ENCODE measurements at regions not wholly inside any gene's neighbourhood (a gene's known extent, or its start where the extent isn't known, plus 50 kb on each side); places are given as distances from the start of the nearest gene placed in this dataset.

- TF ChIP-seq, protein P1, sequence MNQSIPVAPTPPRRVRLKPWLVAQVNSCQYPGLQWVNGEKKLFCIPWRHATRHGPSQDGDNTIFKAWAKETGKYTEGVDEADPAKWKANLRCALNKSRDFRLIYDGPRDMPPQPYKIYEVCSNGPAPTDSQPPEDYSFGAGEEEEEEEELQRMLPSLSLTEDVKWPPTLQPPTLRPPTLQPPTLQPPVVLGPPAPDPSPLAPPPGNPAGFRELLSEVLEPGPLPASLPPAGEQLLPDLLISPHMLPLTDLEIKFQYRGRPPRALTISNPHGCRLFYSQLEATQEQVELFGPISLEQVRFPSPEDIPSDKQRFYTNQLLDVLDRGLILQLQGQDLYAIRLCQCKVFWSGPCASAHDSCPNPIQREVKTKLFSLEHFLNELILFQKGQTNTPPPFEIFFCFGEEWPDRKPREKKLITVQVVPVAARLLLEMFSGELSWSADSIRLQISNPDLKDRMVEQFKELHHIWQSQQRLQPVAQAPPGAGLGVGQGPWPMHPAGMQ (IDR thresholded peaks at IDR 0.05; ENCODE audit: borderline replicate concordance): no peak
- 0 out of 2 replicates have a peak, but pooled peaks have one; percentile 36 for TF ChIP-seq STAT1 (conservative IDR thresholded peaks at IDR 0.05)
- TF ChIP-seq MYB (IDR thresholded peaks at IDR 0.05; ENCODE audit: borderline replicate concordance, low read depth, low read length): no peak
- no peak for TF ChIP-seq SIN3A (IDR thresholded peaks at IDR 0.05; ENCODE audit: low read depth, low read length)
- TF ChIP-seq HSF1 (IDR thresholded peaks at IDR 0.05; ENCODE audit: low read depth, low read length): no peak
Measured at GRCh38 chr1:148334339-148335130, 148.6 kb downstream of the PPIAL4G start (continued).

DNA sequence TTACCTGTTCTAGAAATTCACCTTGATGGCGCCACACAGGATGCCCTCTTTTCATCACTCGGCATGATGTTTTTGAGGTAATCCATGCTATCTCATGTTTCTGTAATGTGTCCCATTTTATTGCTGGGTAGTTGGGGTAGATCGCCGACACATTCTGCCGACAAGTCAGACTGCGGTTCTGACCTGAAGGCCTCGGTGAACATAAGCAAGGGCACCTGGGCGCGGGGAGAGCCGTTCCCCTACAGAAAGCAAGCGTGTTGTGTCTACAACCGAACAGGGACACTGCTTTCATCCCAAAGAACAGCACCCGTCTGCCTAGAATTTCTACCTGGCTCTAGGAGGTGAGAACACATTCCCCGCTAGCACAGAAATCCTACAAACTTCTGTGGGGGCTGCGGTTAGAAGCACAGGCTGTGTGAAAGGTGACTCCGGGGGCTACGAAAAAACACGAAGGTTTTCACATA is 149.2 kb downstream of the PPIAL4G start:
- Histone ChIP-seq H3K4me1 (ENCODE audit: control insufficient read depth, insufficient read depth, low read length) (no peaks in the 10 kb centered on the region), H3K4me2 (ENCODE audit: control insufficient read depth, insufficient read depth) (peak overlapping the region; percentile 98), H3K27ac (ENCODE audit: control insufficient read depth, insufficient read depth) (no peak overlapping the region), H2AFZ (ENCODE audit: control insufficient read depth, low read depth, low read length) (peak overlapping the region; percentile 99), H4K20me1 (ENCODE audit: control insufficient read depth, insufficient read depth) (no peaks in the 10 kb centered on the region), H3K9ac (ENCODE audit: control insufficient read depth, insufficient read depth, low read length) (peak overlapping the region; percentile 55), H3K4me3 (peak overlapping the region; percentile 71), H3K9me3 (replicated peaks; ENCODE audit: control insufficient read depth, insufficient read depth, low read length) (no peaks in the 10 kb centered on the region; the same call in 2 of the 3 replicates), H3K79me2 (ENCODE audit: control insufficient read depth, insufficient read depth, low read length) (no peaks in the 10 kb centered on the region), H3K36me3 (ENCODE audit: control insufficient read depth in 2 of 2, insufficient read depth in 2 of 2, low read length in 1 of 2) (no peaks in the 10 kb centered on the region), H3K27me3 (replicated peaks in 1 of 2; ENCODE audit: control insufficient read depth in 2 of 2, insufficient read depth in 2 of 2, low read length in 1 of 2) (peaks cover 1 to 3% of the 10 kb centered on the region in 2 experiments; a peak in 1 of 4 replicates)
- ATAC-seq (no peak), FAIRE-seq (no peak), DNase-seq (ENCODE audit: low read depth, low spot score) (no peak)
- POLR2A ChIA-PET: no interaction called here
- RAD21 ChIA-PET (ENCODE audit: unreplicated experiment): no interaction called here
- no TSS peak for BruUV-seq (replicated peaks)
- CTCF ChIA-PET: interaction anchor here (1.9 kb wide), 1 partner anchor 11 kb away, joined by 7 read pairs; no protein-coding TSS in a partner anchor
- SMC1A ChIA-PET (ENCODE audit: uncharacterized antibody, unreplicated experiment): no interaction called here
- in situ Hi-C loops (cut with MboI) (no loop called here), intact Hi-C loops (cut with micrococcal nuclease; ENCODE audit: unreplicated experiment) (loop anchor here (1.0 to 10.0 kb wide), 4 partner anchors 69 to 191 kb away; partner anchors contain the start of gene NBPF11)
- WGBS (ENCODE audit: insufficient coverage, insufficient replicate concordance, low lambda C conversion rate, missing lambda C conversion rate): 12% methylated on average over 18 of the region's 18 CpGs
- TF ChIP-seq, protein P2, sequence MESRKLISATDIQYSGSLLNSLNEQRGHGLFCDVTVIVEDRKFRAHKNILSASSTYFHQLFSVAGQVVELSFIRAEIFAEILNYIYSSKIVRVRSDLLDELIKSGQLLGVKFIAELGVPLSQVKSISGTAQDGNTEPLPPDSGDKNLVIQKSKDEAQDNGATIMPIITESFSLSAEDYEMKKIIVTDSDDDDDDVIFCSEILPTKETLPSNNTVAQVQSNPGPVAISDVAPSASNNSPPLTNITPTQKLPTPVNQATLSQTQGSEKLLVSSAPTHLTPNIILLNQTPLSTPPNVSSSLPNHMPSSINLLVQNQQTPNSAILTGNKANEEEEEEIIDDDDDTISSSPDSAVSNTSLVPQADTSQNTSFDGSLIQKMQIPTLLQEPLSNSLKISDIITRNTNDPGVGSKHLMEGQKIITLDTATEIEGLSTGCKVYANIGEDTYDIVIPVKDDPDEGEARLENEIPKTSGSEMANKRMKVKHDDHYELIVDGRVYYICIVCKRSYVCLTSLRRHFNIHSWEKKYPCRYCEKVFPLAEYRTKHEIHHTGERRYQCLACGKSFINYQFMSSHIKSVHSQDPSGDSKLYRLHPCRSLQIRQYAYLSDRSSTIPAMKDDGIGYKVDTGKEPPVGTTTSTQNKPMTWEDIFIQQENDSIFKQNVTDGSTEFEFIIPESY (IDR thresholded peaks at IDR 0.05): no peak
- TF ChIP-seq SMAD5 (IDR thresholded peaks at IDR 0.05; ENCODE audit: low read depth): no peak
- no peak for TF ChIP-seq ZBED1 (IDR thresholded peaks at IDR 0.05; ENCODE audit: borderline replicate concordance)
- TF ChIP-seq, protein P3, sequence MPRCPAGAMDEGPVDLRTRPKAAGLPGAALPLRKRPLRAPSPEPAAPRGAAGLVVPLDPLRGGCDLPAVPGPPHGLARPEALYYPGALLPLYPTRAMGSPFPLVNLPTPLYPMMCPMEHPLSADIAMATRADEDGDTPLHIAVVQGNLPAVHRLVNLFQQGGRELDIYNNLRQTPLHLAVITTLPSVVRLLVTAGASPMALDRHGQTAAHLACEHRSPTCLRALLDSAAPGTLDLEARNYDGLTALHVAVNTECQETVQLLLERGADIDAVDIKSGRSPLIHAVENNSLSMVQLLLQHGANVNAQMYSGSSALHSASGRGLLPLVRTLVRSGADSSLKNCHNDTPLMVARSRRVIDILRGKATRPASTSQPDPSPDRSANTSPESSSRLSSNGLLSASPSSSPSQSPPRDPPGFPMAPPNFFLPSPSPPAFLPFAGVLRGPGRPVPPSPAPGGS (IDR thresholded peaks at IDR 0.05; ENCODE audit: borderline replicate concordance, insufficient read depth, low read depth, low read length, poor library complexity, severe bottlenecking): no peak
- TF ChIP-seq BCL11A (IDR thresholded peaks at IDR 0.05; ENCODE audit: low read depth, low read length): no peak
- no peak for TF ChIP-seq CBX5 (IDR thresholded peaks at IDR 0.05; ENCODE audit: low read depth)
- TF ChIP-seq, protein P4, sequence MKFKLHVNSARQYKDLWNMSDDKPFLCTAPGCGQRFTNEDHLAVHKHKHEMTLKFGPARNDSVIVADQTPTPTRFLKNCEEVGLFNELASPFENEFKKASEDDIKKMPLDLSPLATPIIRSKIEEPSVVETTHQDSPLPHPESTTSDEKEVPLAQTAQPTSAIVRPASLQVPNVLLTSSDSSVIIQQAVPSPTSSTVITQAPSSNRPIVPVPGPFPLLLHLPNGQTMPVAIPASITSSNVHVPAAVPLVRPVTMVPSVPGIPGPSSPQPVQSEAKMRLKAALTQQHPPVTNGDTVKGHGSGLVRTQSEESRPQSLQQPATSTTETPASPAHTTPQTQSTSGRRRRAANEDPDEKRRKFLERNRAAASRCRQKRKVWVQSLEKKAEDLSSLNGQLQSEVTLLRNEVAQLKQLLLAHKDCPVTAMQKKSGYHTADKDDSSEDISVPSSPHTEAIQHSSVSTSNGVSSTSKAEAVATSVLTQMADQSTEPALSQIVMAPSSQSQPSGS (IDR thresholded peaks at IDR 0.05; ENCODE audit: low read length): no peak
- no peak for TF ChIP-seq MXI1 (IDR thresholded peaks at IDR 0.05; ENCODE audit: low read depth, low read length)
- TF ChIP-seq ZNF207 (IDR thresholded peaks at IDR 0.05; ENCODE audit: borderline replicate concordance): no peak
